ENCODE measurements at regions not wholly inside any gene's neighbourhood (a gene's known extent, or its start where the extent isn't known, plus 50 kb on each side); places are given as distances from the start of the nearest gene placed in this dataset.

DNA sequence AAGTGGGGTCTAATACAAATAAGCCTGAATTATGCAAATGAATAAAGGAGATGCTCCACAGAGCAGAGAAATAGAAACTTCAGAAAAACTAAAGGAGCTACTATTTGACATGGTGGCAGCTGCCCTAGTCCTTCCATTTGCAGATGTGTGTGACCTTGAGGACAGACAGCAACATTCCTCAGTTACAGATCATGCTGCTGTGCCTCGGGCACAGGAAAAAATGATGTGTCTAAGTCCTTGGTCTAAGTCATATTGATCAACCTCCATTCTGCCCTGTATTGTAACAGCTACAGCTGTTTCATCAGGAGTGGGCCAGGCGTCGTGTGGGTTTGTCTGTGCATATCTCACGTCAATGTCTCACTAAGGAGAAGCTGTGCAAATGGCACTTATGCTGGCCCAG is 710.4 kb downstream of the TNS3 start:
- TF ChIP-seq, protein P1, sequence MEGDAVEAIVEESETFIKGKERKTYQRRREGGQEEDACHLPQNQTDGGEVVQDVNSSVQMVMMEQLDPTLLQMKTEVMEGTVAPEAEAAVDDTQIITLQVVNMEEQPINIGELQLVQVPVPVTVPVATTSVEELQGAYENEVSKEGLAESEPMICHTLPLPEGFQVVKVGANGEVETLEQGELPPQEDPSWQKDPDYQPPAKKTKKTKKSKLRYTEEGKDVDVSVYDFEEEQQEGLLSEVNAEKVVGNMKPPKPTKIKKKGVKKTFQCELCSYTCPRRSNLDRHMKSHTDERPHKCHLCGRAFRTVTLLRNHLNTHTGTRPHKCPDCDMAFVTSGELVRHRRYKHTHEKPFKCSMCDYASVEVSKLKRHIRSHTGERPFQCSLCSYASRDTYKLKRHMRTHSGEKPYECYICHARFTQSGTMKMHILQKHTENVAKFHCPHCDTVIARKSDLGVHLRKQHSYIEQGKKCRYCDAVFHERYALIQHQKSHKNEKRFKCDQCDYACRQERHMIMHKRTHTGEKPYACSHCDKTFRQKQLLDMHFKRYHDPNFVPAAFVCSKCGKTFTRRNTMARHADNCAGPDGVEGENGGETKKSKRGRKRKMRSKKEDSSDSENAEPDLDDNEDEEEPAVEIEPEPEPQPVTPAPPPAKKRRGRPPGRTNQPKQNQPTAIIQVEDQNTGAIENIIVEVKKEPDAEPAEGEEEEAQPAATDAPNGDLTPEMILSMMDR (IDR thresholded peaks at IDR 0.05; ENCODE audit: low read depth, low read length, missing control alignments) = no peak
- no peak overlapping the region for H3K4me3 ChIP-seq (ENCODE audit: low read depth, low read length)
- no peak for DNase-seq (ENCODE audit: low read depth)

DNA sequence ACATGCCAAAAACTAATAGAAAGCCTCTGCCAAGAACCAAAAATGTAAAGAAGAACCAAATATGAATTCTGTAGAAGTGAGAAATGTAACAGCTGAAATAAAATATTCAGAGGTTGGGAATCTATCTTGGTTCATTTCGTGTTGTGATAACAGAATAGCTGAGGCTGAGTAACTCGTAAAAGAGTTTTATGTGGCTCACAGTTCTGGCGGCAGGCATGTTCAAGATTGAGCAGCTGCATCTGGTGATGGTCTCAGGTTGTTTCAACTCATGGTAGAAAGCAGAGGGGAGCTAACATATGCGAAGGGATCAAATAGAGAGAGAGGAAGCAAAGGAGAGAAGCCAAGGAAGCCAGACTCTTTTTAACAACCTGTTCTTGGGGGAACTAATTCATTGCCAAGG is 717.2 kb downstream of the TNS3 start:
- TF ChIP-seq, protein P1 (IDR thresholded peaks at IDR 0.05; ENCODE audit: low read depth, low read length, missing control alignments) = no peak
- no peak overlapping the region for H3K4me3 ChIP-seq (ENCODE audit: low read depth, low read length)
- DNase-seq (ENCODE audit: low read depth) = no peak

GRCh38 chr7:46859963-46860475 is 721.9 kb downstream of the TNS3 start:
- H3K4me3 ChIP-seq (ENCODE audit: low read depth, low read length) = no peak overlapping the region
- TF ChIP-seq, protein P1 (IDR thresholded peaks at IDR 0.05; ENCODE audit: low read depth, low read length, missing control alignments) = no peak
- no peak for DNase-seq (ENCODE audit: low read depth)

GRCh38 chr7:46855851-46856250 is 726.1 kb downstream of the TNS3 start:
- H3K4me3 ChIP-seq (ENCODE audit: low read depth, low read length) = no peak overlapping the region
- TF ChIP-seq, protein P1 (IDR thresholded peaks at IDR 0.05; ENCODE audit: low read depth, low read length, missing control alignments) = no peak
- DNase-seq (ENCODE audit: low read depth) = no peak

- TF ChIP-seq, protein P1 (IDR thresholded peaks at IDR 0.05; ENCODE audit: low read depth, low read length, missing control alignments) = no peak
- no peak for DNase-seq (ENCODE audit: low read depth)
- H3K4me3 ChIP-seq (ENCODE audit: low read depth, low read length) = no peak overlapping the region
These were observed 726.9 kb downstream of the TNS3 start for GRCh38 chr7:46854958-46855473.

DNA sequence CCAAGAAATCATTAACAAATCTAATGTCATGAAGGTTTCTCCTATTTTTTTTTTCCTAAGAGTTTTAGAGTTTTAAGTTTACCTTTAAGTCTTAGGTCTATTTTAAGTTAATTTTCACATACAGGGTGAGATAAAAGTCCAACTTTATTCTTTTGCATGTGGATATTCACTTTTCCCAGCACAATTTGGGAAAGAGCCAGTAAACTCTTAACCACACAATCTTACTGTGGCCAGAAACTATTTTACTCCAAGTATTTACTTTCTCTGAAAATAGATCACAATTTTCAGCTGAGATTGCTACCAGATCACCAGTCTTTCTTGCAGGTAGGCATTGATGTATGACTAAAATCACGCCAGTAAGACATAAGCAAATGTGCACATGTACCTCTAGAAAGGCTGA is 728.5 kb downstream of the TNS3 start:
- no peak overlapping the region for H3K4me3 ChIP-seq (ENCODE audit: low read depth, low read length)
- TF ChIP-seq, protein P1 (IDR thresholded peaks at IDR 0.05; ENCODE audit: low read depth, low read length, missing control alignments) = no peak
- DNase-seq (ENCODE audit: low read depth) = no peak

GRCh38 chr7:46852795-46853194 is 729.1 kb downstream of the TNS3 start:
- DNase-seq (ENCODE audit: low read depth) = no peak
- H3K4me3 ChIP-seq (ENCODE audit: low read depth, low read length) = no peak overlapping the region
- TF ChIP-seq, protein P1 (IDR thresholded peaks at IDR 0.05; ENCODE audit: low read depth, low read length, missing control alignments) = no peak
